VCaP (cell line): ENCODE measurements at regions not wholly inside any gene's neighbourhood (a gene's known extent, or its start where the extent isn't known, plus 50 kb on each side); places are given as distances from the start of the nearest gene placed in this dataset.

ENCODE experiments used
- H3K27ac ChIP-seq: fragments of 450-650 bp; 2 replicates; pipeline ENCODE4 v1.5.1; 2017
- CTCF ChIP-seq: fragments of 450-650 bp; conservative IDR thresholded peaks from 2 replicates; pipeline ENCODE4 v1.5.1; 2017; ENCODE audit warnings: mild to moderate bottlenecking, moderate library complexity

- H3K27ac ChIP-seq: no peak overlapping the region
- no peak for TF ChIP-seq CTCF
These were observed 74.7 kb upstream of the FZD8 start for GRCh38 chr10:35716776-35717175.

- TF ChIP-seq CTCF: no peak
- no peak overlapping the region for H3K27ac ChIP-seq
These were observed 70.4 kb upstream of the FZD8 start for GRCh38 chr10:35712486-35712885.

GRCh38 chr10:35711615-35712411 is 69.7 kb upstream of the FZD8 start:
- no peak overlapping the region for H3K27ac ChIP-seq
- no peak for TF ChIP-seq CTCF

- no peak for TF ChIP-seq CTCF
- no peak overlapping the region for H3K27ac ChIP-seq
These were observed 65.7 kb upstream of the FZD8 start for GRCh38 chr10:35707642-35708425.

GRCh38 chr10:35706959-35707358 is 64.9 kb upstream of the FZD8 start:
- no peak for TF ChIP-seq CTCF
- H3K27ac ChIP-seq: no peak overlapping the region

GRCh38 chr10:35705671-35706070 is 63.6 kb upstream of the FZD8 start:
- H3K27ac ChIP-seq: no peak overlapping the region
- no peak for TF ChIP-seq CTCF

- TF ChIP-seq CTCF: no peak
- no peak overlapping the region for H3K27ac ChIP-seq
These were observed 63.0 kb upstream of the FZD8 start for GRCh38 chr10:35705051-35705450.
